ENCODE measurements at regions not wholly inside any gene's neighbourhood (a gene's known extent, or its start where the extent isn't known, plus 50 kb on each side); places are given as distances from the start of the nearest gene placed in this dataset.

- no peak for TF ChIP-seq CTCF (optimal IDR thresholded peaks at IDR 0.05 in 1 of 3, IDR thresholded peaks at IDR 0.05 in 1 of 3, conservative IDR thresholded peaks at IDR 0.05 in 1 of 3; ENCODE audit: extremely low read depth in 1 of 3, insufficient read depth in 2 of 3, low read length in 3 of 3)
- TF ChIP-seq EZH2 (IDR thresholded peaks at IDR 0.05; ENCODE audit: low read length) = no peak
Observed at GRCh38 chr5:143560378-143560777, 156.9 kb upstream of the NR3C1 start.
